GM12872 (cell line): ENCODE measurements at regions not wholly inside any gene's neighbourhood (a gene's known extent, or its start where the extent isn't known, plus 50 kb on each side); places are given as distances from the start of the nearest gene placed in this dataset.

ENCODE experiments used
- CTCF ChIP-seq: IDR thresholded peaks from 3 replicates; pipeline ENCODE4 v1.5.1; 2011; ENCODE audit warnings: low read depth, mild to moderate bottlenecking, low read length, moderate library complexity; ENCODE audit not compliant: insufficient read depth

GRCh38 chr3:30142946-30143345, 463.5 kb upstream of the TGFBR2 start:
- TF ChIP-seq CTCF: no peak

GRCh38 chr3:30145281-30145680, 461.1 kb upstream of the TGFBR2 start:
- TF ChIP-seq CTCF: no peak

- TF ChIP-seq CTCF: no peak
Measured at GRCh38 chr3:30146978-30147377, 459.4 kb upstream of the TGFBR2 start.

GRCh38 chr3:30154853-30155252, 451.5 kb upstream of the TGFBR2 start:
- no peak for TF ChIP-seq CTCF

GRCh38 chr3:30155755-30156154, 450.6 kb upstream of the TGFBR2 start:
- TF ChIP-seq CTCF: no peak

GRCh38 chr3:30156586-30157498, 449.6 kb upstream of the TGFBR2 start:
- TF ChIP-seq CTCF: no peak

GRCh38 chr3:30161375-30161774, 445.0 kb upstream of the TGFBR2 start:
- no peak for TF ChIP-seq CTCF
